GM19351 (cell line): ENCODE measurements at regions not wholly inside any gene's neighbourhood (a gene's known extent, or its start where the extent isn't known, plus 50 kb on each side); places are given as distances from the start of the nearest gene placed in this dataset.
"Not testable (repeated sequence)": the region's sequence is repeated elsewhere in the genome, so short reads cannot be mapped to it uniquely, and the experiment has no call there.

Source experiments
- ATAC-seq: cut with Tn5 transposase; IDR thresholded peaks from one replicate; pipeline ENCODE4 v1.9.1; 2021; ENCODE audit warnings: mild to moderate bottlenecking, moderate library complexity; ENCODE audit not compliant: unreplicated experiment

- ATAC-seq: no peak
Observed at GRCh38 chr12:88733008-88733407, 152.7 kb upstream of the KITLG start.

GRCh38 chr12:88729196-88729595 lies 148.9 kb upstream of the KITLG start:
- ATAC-seq: no peak

DNA sequence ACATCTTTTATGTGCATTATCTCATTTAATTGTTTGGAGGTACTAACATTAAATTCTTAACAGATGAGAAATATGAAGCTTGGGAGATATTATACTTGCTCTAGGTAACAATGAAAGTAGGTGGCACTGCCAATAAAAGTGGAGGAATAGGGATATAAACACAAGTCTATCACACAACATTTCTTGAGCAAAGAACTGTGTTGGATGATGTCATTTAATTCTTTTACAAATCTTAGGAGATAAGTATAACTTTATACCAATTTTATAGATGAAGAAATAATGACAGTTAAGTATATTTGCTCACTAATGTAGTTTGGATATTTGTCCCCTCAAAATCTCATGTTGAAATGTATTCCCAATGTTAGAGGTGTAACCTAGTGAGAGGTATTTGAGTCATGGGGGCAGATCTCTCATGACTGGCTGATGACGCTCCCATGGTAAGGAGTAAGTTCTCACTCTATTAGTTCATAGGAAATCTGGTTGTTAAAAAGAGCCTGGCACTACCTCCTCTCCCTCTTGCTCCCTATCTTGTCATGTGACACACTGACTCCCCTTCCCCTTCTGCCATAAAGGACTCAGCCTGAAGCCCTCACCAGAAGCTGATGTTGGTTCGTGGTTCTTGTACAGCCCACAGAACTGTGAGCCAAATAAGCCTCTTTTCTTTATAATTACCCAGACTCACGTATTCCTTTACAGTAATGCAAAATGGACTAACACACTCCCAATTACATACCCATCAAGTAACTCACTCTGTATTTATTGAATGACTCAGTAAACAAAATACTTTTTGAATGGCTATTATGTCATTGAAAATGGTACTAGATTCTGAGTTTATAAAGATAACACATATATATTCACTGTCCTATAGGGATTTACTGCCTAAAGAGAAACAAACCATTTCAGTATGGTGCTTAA lies 146.8 kb upstream of the KITLG start:
- no peak for ATAC-seq

- ATAC-seq: no peak
Observed at GRCh38 chr12:88725592-88726143, 145.4 kb upstream of the KITLG start.

GRCh38 chr12:88723219-88723618 lies 142.9 kb upstream of the KITLG start:
- ATAC-seq: no peak

DNA sequence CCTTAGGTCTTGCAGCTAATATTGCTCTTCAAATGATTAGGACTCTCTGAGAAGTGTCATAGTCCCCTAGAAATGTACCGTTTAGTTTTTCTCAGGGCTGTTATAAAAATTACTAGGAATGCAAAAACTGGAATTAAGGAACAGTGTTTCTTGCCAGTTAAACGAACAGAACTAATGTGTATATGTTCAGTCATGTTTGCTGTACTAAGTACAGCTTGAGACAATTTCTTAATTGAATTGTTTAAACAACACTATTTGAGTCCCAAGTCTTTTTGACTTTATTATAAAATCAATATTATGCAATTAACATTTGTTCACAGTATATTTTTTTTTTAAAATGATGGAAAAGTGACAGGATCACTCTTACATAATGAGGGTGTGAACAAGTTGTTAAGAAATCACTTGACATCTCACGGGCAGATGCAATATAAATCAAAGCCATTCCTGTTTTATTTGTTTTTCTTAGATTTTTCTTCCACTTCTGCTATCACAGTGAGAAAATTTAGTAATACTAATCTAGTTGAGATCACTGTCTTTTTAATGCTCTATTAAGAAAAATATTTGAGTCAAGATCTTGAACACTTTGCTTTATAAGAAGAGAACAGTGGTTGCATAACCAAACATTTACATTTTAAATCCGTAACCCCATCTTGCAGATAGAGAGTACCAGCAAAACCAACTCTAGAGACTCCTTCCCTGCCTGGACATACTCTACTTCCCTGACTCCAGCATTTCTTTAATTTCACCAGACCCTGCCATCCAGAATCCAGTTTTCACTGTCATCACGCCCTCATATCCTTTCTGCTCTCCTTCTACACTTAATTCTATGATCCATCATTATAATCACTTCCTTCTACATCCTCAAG lies 140.7 kb upstream of the KITLG start:
- no peak for ATAC-seq

DNA sequence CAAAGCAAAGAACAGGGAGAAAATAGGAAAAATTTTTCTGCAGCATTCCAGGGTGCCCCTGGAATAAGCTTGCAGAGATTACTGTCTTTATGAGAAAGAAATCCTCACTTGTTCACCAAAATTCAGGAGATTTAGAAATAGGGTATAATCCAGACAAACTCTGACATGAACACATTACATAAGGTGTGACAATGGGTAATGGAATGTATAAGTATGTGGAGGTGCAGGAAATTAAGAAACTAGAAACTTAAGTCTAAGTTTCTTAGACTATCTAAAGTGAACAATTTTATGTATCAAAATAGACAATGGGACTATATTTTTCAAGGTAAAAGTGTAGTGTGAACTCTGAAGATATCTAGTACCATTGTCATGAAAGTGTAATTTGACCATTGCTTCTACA lies 140.0 kb upstream of the KITLG start:
- ATAC-seq: no peak

DNA sequence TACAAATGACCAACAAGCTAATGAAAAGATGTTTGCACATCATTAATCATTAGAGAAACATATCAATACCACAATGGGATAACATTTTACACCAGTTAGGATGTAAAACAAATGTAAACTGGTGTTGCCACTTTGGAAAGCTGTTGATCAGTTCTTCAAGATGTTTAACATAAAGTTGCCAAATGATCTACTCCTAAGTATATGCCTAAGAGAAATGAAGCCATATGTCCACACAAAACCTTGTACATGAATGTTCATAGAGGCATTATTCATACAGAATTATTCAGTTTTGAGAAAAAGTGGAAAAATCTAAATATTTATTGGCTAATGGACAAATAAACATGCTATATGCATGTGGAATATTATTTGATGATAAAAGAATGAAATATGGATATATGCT lies 136.9 kb upstream of the KITLG start:
- ATAC-seq: no peak

GRCh38 chr12:88716240-88716639 lies 136.0 kb upstream of the KITLG start:
- ATAC-seq: no peak

DNA sequence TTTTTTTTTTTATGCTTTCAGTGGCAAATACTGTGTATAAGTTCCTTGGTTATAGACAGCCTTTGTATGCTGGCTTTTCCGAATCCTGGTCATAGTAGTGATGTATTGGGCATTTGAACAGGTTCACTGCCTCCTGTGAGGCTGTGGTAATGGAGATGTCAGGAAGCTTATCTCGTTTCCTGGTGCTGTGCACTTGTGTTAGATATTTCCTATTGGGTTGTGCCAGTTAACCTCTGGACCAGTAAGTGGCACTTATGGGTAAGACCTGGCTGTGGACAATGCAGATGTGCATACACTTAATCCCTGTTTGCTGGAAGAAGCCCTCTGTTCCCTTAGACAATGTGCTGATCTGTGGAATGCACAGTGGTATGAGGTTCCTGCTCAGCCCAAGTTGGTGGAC lies 135.4 kb upstream of the KITLG start:
- no peak for ATAC-seq

DNA sequence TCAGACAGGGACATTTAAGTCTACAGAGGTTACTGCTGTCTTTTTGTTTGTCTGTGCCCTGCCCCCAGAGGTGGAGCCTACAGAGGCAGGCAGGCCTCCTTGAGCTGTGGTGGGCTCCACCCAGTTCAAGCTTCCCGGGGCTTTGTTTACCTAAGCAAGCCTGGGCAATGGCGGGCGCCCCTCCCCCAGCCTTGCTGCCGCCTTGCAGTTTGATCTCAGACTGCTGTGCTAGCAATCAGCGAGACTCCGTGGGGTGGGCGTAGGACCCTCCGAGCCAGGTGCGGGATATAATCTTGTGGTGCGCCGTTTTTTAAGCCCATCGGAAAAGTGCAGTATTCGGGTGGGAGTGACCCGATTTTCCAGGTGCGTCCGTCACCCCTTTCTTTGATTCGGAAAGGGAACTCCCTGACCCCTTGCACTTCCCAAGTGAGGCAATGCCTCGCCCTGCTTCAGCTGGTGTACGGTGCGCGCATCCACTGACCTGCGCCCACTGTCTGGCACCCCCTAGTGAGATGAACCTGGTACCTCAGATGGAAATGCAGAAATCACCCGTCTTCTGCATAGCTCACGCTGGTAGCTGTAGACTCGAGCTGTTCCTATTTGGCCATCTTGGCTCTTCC lies 134.1 kb upstream of the KITLG start:
- ATAC-seq: not testable (repeated sequence)

DNA sequence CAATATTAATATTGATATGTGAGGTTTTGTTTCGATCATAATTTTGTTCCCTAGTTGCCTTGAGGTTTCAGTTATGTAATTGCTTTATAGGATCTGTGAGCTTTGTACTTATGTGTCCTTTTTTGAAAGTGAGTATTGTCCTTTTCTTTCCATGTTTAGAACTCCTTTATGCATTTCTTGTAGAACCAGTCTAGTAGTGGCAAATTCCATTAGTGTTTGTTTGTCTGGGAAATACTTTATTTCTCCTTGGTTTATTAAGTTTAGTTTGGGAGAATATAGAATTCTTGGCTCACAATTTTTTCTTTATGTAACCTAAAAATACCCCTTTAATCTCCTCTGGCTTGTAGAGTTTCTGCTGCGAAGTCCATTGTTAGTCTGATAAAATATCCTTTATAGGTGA lies 127.5 kb upstream of the KITLG start:
- ATAC-seq: no peak

DNA sequence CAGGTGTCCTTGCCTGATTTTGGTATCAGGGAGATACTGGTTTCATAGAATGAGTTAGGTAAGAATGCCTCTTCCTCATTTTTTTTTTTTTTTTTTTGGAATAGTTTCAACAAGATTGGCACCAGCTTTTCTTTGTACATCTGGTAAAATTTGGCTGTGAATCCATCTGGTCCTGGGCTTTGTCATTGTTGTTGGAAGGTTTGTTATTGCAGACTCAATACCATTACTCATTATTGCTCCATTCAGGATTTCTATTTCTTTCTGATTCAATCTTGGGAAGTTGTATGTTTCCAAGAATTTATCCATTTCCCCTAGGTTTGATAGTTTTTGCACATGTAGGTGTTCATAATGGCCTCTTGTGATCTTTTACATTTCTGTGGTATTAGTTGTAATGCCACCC lies 126.0 kb upstream of the KITLG start:
- no peak for ATAC-seq

DNA sequence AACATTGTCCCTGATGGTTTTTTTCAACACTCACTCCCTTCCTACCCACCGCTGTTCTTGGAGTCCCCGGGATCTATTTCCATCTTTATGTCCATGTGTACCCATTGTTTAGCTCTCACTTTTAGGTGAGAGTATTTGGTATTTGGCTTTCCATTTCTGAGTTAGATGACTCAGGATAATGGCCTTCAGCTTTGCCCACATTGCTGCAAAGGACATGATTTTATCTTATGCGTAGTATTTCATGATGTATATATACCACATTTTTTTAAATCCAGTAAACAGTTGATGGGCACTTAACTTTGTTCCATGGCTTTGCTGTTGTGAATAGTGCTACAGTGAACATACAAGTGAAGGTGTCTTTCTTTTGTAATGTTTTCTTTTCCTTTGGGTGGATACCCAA lies 123.5 kb upstream of the KITLG start:
- ATAC-seq: no peak

GRCh38 chr12:88698471-88698870 lies 118.2 kb upstream of the KITLG start:
- no peak for ATAC-seq

DNA sequence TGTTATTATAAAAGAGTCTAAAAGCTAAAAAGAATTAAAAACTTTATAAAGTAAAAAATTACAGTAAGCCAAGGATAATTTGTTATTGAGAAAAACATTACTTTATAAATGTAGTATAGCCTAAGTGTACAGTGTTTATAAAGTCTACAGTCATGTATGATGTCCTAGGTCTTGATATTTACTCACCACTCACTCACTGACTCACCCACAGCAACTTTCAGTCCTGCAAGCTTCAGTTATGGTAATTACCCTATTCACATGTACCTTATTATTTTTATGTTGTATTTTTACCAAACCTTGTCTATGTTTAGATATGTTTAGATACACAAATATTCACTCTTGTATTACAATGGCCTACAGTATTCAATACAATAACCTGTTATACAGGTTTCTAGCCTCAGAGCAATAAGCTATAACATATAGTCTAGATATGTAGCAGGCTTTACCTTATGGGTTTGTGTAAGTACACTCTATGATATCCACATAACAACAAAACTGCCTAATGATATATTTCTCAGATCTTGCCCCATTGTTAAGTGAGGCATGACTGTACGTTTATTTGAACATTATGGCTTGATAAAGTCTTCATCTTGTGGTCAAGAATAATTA lies 113.7 kb upstream of the KITLG start:
- ATAC-seq: no peak

GRCh38 chr12:88691811-88692210 lies 111.5 kb upstream of the KITLG start:
- no peak for ATAC-seq

DNA sequence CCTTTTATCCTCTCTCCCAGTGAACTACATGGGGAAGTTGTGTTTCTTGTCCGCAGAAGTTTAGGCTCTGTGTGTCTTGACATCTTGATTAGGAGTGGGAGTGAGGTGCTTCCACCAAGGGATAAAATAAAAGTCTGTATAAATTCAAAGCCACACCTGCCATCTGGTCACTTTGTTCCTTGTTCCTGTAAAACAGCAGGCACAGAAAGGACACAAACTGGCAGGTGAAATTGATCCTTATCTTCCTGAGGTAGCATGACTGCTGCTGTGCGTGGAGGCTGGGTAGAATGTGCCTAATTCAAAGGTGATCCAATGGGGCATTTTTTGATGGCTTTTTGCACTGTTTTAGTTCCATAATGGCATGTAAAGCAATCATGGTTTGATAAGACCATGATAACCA lies 104.3 kb upstream of the KITLG start:
- no peak for ATAC-seq

- ATAC-seq: no peak
Observed at GRCh38 chr12:88684170-88684569, 103.9 kb upstream of the KITLG start.

DNA sequence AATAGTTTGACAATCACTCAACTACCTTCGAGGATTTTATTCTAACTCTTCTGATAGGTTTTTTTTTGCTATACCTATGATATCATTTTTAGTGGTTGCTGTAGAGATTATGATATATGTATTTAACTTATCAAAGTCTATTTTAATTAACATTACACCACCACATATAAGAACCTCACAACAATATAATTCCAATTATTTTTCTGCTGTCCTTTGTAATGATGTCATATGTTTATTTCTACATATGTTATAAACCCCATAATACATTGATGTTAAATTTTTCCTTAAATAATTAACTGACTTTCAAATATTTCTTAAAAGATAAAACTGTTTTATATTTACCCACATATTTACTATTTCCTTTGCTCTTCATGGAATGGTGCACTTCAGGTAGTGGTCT lies 103.4 kb upstream of the KITLG start:
- no peak for ATAC-seq

- ATAC-seq: no peak
Observed at GRCh38 chr12:88681271-88681670, 101.0 kb upstream of the KITLG start.
